HG03097 (cell line): ENCODE measurements at regions not wholly inside any gene's neighbourhood (a gene's known extent, or its start where the extent isn't known, plus 50 kb on each side); places are given as distances from the start of the nearest gene placed in this dataset.
"Not testable (repeated sequence)": the region's sequence is repeated elsewhere in the genome, so short reads cannot be mapped to it uniquely, and the experiment has no call there.

Source experiments
- ATAC-seq: cut with Tn5 transposase; IDR thresholded peaks from one replicate; pipeline ENCODE4 v1.9.1; 2021; ENCODE audit not compliant: unreplicated experiment, low FRiP score

- no peak for ATAC-seq
Observed at GRCh38 chr5:152125661-152126205, 201.1 kb upstream of the GLRA1 start.

- no peak for ATAC-seq
Observed at GRCh38 chr5:152124409-152125041, 199.9 kb upstream of the GLRA1 start.

GRCh38 chr5:152118676-152119470, 194.2 kb upstream of the GLRA1 start:
- ATAC-seq = no peak

GRCh38 chr5:152116934-152117333, 192.3 kb upstream of the GLRA1 start:
- ATAC-seq = no peak

GRCh38 chr5:152113401-152113800, 188.8 kb upstream of the GLRA1 start:
- ATAC-seq = no peak

- ATAC-seq = no peak
Observed at GRCh38 chr5:152107220-152107619, 182.6 kb upstream of the GLRA1 start.

- no peak for ATAC-seq
Observed at GRCh38 chr5:152106571-152106970, 181.9 kb upstream of the GLRA1 start.

GRCh38 chr5:152105085-152105484, 180.4 kb upstream of the GLRA1 start:
- no peak for ATAC-seq

- ATAC-seq = no peak
Observed at GRCh38 chr5:152104211-152104610, 179.6 kb upstream of the GLRA1 start.

- not testable (repeated sequence) for ATAC-seq
Observed at GRCh38 chr5:152102908-152103307, 178.3 kb upstream of the GLRA1 start.

- ATAC-seq = no peak
Observed at GRCh38 chr5:152102057-152102456, 177.4 kb upstream of the GLRA1 start.

GRCh38 chr5:152100462-152100861, 175.8 kb upstream of the GLRA1 start:
- ATAC-seq = no peak

GRCh38 chr5:152097128-152097527, 172.5 kb upstream of the GLRA1 start:
- no peak for ATAC-seq

GRCh38 chr5:152094716-152095115, 170.1 kb upstream of the GLRA1 start:
- ATAC-seq = no peak

GRCh38 chr5:152094060-152094459, 169.4 kb upstream of the GLRA1 start:
- no peak for ATAC-seq

GRCh38 chr5:152092580-152092979, 167.9 kb upstream of the GLRA1 start:
- no peak for ATAC-seq

- no peak for ATAC-seq
Observed at GRCh38 chr5:152089644-152090043, 165.0 kb upstream of the GLRA1 start.

GRCh38 chr5:152086668-152087067, 162.0 kb upstream of the GLRA1 start:
- ATAC-seq = no peak

GRCh38 chr5:152084476-152084875, 159.8 kb upstream of the GLRA1 start:
- ATAC-seq = no peak

- ATAC-seq = no peak
Observed at GRCh38 chr5:152083231-152083630, 158.6 kb upstream of the GLRA1 start.

GRCh38 chr5:152072091-152072490, 147.4 kb upstream of the GLRA1 start:
- no peak for ATAC-seq

- ATAC-seq = no peak
Observed at GRCh38 chr5:152070591-152070990, 145.9 kb upstream of the GLRA1 start.
